ENCODE measurements at regions not wholly inside any gene's neighbourhood (a gene's known extent, or its start where the extent isn't known, plus 50 kb on each side); places are given as distances from the start of the nearest gene placed in this dataset.

DNA sequence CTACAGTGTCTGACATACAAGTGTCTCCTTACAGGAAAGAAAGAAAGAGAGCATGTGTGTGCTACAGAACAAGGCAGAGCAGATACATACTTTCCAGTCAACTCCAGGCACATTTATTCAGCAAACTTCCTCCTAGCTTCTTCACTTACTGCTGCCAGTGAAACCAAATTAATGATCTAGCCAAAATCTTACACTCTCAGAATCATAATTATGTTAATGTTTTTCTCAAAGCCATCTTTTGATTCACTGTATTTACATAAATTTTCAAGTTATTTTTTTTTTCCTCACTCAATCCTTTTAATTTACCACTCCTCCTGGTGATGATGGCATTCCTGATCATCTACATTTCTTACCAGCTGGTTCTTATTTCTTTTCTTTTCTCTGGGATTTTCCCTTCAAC, 326.7 kb downstream of the IGSF11 start:
- no peak for TF ChIP-seq EP300 (IDR thresholded peaks at IDR 0.05)
- TF ChIP-seq, protein P1, sequence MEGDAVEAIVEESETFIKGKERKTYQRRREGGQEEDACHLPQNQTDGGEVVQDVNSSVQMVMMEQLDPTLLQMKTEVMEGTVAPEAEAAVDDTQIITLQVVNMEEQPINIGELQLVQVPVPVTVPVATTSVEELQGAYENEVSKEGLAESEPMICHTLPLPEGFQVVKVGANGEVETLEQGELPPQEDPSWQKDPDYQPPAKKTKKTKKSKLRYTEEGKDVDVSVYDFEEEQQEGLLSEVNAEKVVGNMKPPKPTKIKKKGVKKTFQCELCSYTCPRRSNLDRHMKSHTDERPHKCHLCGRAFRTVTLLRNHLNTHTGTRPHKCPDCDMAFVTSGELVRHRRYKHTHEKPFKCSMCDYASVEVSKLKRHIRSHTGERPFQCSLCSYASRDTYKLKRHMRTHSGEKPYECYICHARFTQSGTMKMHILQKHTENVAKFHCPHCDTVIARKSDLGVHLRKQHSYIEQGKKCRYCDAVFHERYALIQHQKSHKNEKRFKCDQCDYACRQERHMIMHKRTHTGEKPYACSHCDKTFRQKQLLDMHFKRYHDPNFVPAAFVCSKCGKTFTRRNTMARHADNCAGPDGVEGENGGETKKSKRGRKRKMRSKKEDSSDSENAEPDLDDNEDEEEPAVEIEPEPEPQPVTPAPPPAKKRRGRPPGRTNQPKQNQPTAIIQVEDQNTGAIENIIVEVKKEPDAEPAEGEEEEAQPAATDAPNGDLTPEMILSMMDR (IDR thresholded peaks at IDR 0.05): no peak
- TF ChIP-seq POLR2AphosphoS5 (IDR thresholded peaks at IDR 0.05): no peak
